ENCODE measurements at regions not wholly inside any gene's neighbourhood (a gene's known extent, or its start where the extent isn't known, plus 50 kb on each side); places are given as distances from the start of the nearest gene placed in this dataset.

DNA sequence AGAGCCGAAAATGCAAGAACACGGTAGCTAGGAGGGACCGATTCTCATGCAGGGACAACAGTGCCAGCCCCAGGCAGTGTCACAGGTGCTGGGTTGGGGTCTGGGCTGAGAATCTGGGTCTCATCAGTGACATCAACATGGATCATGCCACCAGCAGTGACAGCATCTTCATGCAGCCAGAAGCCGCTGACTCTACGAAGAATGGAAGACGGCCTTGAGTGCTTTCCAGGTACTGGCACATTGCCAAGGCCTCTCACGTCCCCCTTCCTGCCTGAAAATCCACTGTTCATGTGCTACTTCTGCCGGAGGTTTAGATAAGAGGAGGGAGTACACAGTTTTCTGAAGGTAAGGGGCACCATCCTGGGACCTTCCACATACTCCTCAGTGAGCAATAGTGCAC, 141.1 kb upstream of the FOXQ1 start (continued):
- TF ChIP-seq RBAK (tag by site-specific recombination; IDR thresholded peaks at IDR 0.05), result no peak
- TF ChIP-seq ZNF501 (tag by site-specific recombination; IDR thresholded peaks at IDR 0.05), result no peak
- TF ChIP-seq, protein P1, sequence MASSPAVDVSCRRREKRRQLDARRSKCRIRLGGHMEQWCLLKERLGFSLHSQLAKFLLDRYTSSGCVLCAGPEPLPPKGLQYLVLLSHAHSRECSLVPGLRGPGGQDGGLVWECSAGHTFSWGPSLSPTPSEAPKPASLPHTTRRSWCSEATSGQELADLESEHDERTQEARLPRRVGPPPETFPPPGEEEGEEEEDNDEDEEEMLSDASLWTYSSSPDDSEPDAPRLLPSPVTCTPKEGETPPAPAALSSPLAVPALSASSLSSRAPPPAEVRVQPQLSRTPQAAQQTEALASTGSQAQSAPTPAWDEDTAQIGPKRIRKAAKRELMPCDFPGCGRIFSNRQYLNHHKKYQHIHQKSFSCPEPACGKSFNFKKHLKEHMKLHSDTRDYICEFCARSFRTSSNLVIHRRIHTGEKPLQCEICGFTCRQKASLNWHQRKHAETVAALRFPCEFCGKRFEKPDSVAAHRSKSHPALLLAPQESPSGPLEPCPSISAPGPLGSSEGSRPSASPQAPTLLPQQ (tag by site-specific recombination; IDR thresholded peaks at IDR 0.05), result peak; percentile 29; the same call in 1 of the 2 replicates
- no peak for TF ChIP-seq ZNF341 (tag by site-specific recombination; IDR thresholded peaks at IDR 0.05; ENCODE audit: low read depth)
- TF ChIP-seq ZNF677 (tag by site-specific recombination; IDR thresholded peaks at IDR 0.05), result no peak
- TF ChIP-seq MZF1 (tag by site-specific recombination; IDR thresholded peaks at IDR 0.05; ENCODE audit: borderline replicate concordance), result 0 out of 2 replicates have a peak, but pooled peaks have one; percentile 39
- TF ChIP-seq ZNF544 (tag by site-specific recombination; IDR thresholded peaks at IDR 0.05), result peak; percentile 89
- 0 out of 2 replicates have a peak, but pooled peaks have one; percentile 80 for TF ChIP-seq ZNF624 (tag by site-specific recombination; IDR thresholded peaks at IDR 0.05)
- peak; percentile 6; the same call in 1 of the 2 replicates for TF ChIP-seq ZIC2 (tag by site-specific recombination; IDR thresholded peaks at IDR 0.05)
- no peak for TF ChIP-seq ZNF837 (tag by site-specific recombination; IDR thresholded peaks at IDR 0.05)
- TF ChIP-seq ZNF121 (tag by site-specific recombination; IDR thresholded peaks at IDR 0.05), result no peak
- TF ChIP-seq ZNF555 (tag by site-specific recombination; conservative IDR thresholded peaks at IDR 0.05), result no peak

DNA sequence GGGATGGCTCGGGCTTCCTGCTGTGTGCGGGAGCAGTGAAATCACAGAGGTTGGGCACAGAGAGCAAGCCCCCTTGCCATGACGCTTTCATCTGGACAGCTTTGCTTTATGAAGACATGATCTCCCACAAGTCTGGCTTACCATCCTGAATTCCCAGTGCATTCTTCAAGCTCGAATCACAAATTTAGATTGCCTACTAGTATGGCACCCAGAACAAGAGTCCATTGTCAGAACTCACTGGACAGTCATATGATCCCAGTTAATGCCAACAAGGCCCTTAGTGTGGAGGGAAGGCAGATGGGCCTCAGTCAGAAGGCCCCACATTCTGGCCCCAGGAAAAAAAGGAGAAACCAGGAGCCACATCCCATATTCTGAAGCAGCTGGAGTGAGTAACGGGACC, 147.3 kb upstream of the FOXQ1 start:
- Histone ChIP-seq H3K4me1 (ENCODE audit: control insufficient read depth, insufficient read depth, low read length) (peaks cover 4% of the 10 kb centered on the region; the same call in 1 of the 2 replicates), H3K4me3 (ENCODE audit: low read depth, low read length) (no peak overlapping the region), H3K36me3 (ENCODE audit: control insufficient read depth in 2 of 2, insufficient read depth in 1 of 2, low read length in 2 of 2) (no peaks in the 10 kb centered on the region), H3K9me3 (ENCODE audit: control insufficient read depth, insufficient read depth, low read depth, low read length) (no peaks in the 10 kb centered on the region), H3K27ac (ENCODE audit: extremely low read depth, low read depth, low read length) (no peak overlapping the region)
- TF ChIP-seq SALL2 (tag by site-specific recombination; IDR thresholded peaks at IDR 0.05; ENCODE audit: borderline replicate concordance) (no peak), ZNF146 (tag by site-specific recombination; IDR thresholded peaks at IDR 0.05) (no peak), ZNF221 (tag by site-specific recombination; IDR thresholded peaks at IDR 0.05; ENCODE audit: borderline replicate concordance) (no peak)
- POLR2A ChIA-PET, result no interaction called here
- CTCF ChIA-PET, result interaction anchor here (1.3 kb wide), 2 partner anchors 10 to 216 kb away, joined by 3 to 4 read pairs; no protein-coding TSS in a partner anchor

DNA sequence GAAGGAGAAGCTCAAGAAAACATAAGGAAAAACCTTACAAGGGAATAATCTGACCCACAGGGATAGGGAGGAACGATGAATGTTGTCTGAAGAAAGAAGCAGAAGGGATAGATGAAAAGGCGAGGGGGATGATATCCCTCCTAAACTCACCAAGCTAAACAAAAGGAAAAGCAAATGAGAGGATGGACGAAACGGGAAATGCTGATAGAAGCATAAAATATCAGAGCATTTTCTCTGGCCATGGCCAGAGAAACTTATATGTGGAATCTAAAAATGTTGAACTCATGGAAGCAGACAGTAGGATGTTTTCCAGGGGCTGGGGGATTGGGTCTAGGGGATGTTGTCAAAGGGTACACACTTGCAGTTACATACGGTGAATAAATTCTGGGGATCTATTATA, 148.4 kb upstream of the FOXQ1 start:
- Histone ChIP-seq H3K36me3 (ENCODE audit: control insufficient read depth in 2 of 2, insufficient read depth in 1 of 2, low read length in 2 of 2) (no peaks in the 10 kb centered on the region), H3K9me3 (ENCODE audit: control insufficient read depth, insufficient read depth, low read depth, low read length) (no peaks in the 10 kb centered on the region), H3K27ac (ENCODE audit: extremely low read depth, low read depth, low read length) (no peak overlapping the region), H3K4me3 (ENCODE audit: low read depth, low read length) (no peak overlapping the region), H3K4me1 (ENCODE audit: control insufficient read depth, insufficient read depth, low read length) (peaks cover 4% of the 10 kb centered on the region; the same call in 1 of the 2 replicates)
- POLR2A ChIA-PET, result interaction anchor here (0.6 kb wide), 1 partner anchor 26 kb away, joined by 3 read pairs; no protein-coding TSS in a partner anchor
- CTCF ChIA-PET, result interaction anchor here (0.9 kb wide), 1 partner anchor 236 kb away, joined by 3 read pairs; no protein-coding TSS in a partner anchor
- TF ChIP-seq ZNF26 (tag by site-specific recombination; IDR thresholded peaks at IDR 0.05) (no peak), BCL11B (tag by site-specific recombination; IDR thresholded peaks at IDR 0.05; ENCODE audit: low read depth) (no peak), ZNF335 (tag by site-specific recombination; conservative IDR thresholded peaks at IDR 0.05) (no peak), ZNF555 (tag by site-specific recombination; conservative IDR thresholded peaks at IDR 0.05) (no peak), ATF2 (tag by site-specific recombination; IDR thresholded peaks at IDR 0.05; ENCODE audit: low read depth) (no peak), ZNF621 (tag by site-specific recombination; IDR thresholded peaks at IDR 0.05) (no peak), ZNF202 (tag by site-specific recombination; IDR thresholded peaks at IDR 0.05; ENCODE audit: borderline replicate concordance) (no peak)
- TF ChIP-seq, protein P2, sequence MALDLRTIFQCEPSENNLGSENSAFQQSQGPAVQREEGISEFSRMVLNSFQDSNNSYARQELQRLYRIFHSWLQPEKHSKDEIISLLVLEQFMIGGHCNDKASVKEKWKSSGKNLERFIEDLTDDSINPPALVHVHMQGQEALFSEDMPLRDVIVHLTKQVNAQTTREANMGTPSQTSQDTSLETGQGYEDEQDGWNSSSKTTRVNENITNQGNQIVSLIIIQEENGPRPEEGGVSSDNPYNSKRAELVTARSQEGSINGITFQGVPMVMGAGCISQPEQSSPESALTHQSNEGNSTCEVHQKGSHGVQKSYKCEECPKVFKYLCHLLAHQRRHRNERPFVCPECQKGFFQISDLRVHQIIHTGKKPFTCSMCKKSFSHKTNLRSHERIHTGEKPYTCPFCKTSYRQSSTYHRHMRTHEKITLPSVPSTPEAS (tag by site-specific recombination; IDR thresholded peaks at IDR 0.05), result no peak
- TF ChIP-seq, protein P3, sequence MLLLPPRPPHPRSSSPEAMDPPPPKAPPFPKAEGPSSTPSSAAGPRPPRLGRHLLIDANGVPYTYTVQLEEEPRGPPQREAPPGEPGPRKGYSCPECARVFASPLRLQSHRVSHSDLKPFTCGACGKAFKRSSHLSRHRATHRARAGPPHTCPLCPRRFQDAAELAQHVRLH (tag by site-specific recombination; IDR thresholded peaks at IDR 0.05), result no peak
- TF ChIP-seq, protein P4, sequence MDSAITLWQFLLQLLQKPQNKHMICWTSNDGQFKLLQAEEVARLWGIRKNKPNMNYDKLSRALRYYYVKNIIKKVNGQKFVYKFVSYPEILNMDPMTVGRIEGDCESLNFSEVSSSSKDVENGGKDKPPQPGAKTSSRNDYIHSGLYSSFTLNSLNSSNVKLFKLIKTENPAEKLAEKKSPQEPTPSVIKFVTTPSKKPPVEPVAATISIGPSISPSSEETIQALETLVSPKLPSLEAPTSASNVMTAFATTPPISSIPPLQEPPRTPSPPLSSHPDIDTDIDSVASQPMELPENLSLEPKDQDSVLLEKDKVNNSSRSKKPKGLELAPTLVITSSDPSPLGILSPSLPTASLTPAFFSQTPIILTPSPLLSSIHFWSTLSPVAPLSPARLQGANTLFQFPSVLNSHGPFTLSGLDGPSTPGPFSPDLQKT (IDR thresholded peaks at IDR 0.05; ENCODE audit: borderline replicate concordance, low read depth, low read length), result no peak
- TF ChIP-seq, protein P5, sequence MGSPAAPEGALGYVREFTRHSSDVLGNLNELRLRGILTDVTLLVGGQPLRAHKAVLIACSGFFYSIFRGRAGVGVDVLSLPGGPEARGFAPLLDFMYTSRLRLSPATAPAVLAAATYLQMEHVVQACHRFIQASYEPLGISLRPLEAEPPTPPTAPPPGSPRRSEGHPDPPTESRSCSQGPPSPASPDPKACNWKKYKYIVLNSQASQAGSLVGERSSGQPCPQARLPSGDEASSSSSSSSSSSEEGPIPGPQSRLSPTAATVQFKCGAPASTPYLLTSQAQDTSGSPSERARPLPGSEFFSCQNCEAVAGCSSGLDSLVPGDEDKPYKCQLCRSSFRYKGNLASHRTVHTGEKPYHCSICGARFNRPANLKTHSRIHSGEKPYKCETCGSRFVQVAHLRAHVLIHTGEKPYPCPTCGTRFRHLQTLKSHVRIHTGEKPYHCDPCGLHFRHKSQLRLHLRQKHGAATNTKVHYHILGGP (tag by site-specific recombination; IDR thresholded peaks at IDR 0.05), result no peak
